T-helper 1 cell treated with Interleukin-12 subunit alpha and Interleukin-12 subunit beta and Interleukin-4 antibody, amounts not matched to agents 30 μg/mL and 1 μg/mL, for 36 hours (primary cell): ENCODE measurements at regions not wholly inside any gene's neighbourhood (a gene's known extent, or its start where the extent isn't known, plus 50 kb on each side); places are given as distances from the start of the nearest gene placed in this dataset.

Source experiments
- H3K27ac Mint-ChIP-seq: one replicate; pipeline ENCODE4 v1.8.0; 2021; ENCODE audit warnings: mild to moderate bottlenecking, mixed read lengths
- H3K27me3 Mint-ChIP-seq: one replicate; pipeline ENCODE4 v1.8.0; 2021; ENCODE audit warnings: low read depth, mixed read lengths
- H3K36me3 Mint-ChIP-seq: one replicate; pipeline ENCODE4 v1.8.0; 2021; ENCODE audit warnings: low read depth, mixed read lengths
- H3K4me1 Mint-ChIP-seq: one replicate; pipeline ENCODE4 v1.8.0; 2021; ENCODE audit warnings: low read depth, mixed read lengths
- H3K4me3 Mint-ChIP-seq: one replicate; pipeline ENCODE4 v1.8.0; 2021; ENCODE audit warnings: mild to moderate bottlenecking, moderate library complexity, mixed read lengths
- H3K9me3 Mint-ChIP-seq: one replicate; pipeline ENCODE4 v1.8.0; 2021; ENCODE audit warnings: mixed read lengths

DNA sequence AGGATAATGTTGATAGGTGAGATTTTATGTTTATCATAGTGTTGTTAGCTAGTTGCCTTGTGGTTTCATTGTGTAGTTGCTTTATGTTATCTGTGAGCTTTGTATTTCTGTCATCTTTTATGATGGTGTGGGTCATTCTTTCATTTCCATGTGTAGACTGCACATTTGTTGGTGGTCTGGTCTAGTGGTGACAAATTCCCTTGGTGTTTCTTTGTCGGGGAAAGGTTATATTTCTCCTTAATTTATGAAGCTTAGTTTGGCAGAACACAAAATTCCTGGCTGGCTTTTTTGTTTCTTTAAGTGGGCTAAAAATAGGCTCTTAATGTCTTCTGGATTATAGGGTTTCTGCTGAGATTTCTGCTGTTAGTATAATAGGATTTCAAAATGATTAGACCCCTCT, 347.2 kb upstream of the ADAMTS5 start:
- Mint-ChIP-seq H3K36me3 (no peaks in the 10 kb centered on the region), H3K9me3 (peaks cover 15% of the 10 kb centered on the region), H3K4me1 (no peaks in the 10 kb centered on the region), H3K27me3 (no peaks in the 10 kb centered on the region), H3K4me3 (no peak overlapping the region), H3K27ac (no peak overlapping the region)

- Mint-ChIP-seq H3K27me3 (no peaks in the 10 kb centered on the region), H3K4me3 (no peak overlapping the region), H3K27ac (no peak overlapping the region), H3K36me3 (no peaks in the 10 kb centered on the region), H3K4me1 (no peaks in the 10 kb centered on the region), H3K9me3 (peaks cover 13% of the 10 kb centered on the region)
Measured at GRCh38 chr21:27306791-27307775, 340.2 kb upstream of the ADAMTS5 start.

DNA sequence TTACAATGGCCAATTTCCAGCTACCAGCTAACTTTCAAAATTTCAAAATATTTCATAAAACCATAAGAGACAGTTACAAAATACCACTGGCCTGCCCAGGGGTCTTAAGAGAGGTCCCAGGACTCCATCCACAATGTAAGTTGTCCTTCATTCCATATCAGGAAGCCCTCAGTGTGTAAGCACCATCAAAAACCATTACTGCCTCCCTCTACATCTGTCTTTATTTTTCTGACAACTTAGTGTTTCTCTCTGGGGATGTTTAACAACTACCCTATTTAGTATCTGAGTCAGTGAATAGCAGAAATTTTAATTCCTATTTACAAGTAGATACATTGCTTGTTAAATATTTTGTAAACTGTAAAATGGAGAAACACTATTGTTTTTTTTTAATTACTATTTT, 339.3 kb upstream of the ADAMTS5 start:
- Mint-ChIP-seq H3K4me1 (no peaks in the 10 kb centered on the region), H3K27ac (no peak overlapping the region), H3K9me3 (peaks cover 16% of the 10 kb centered on the region), H3K4me3 (no peak overlapping the region), H3K27me3 (no peaks in the 10 kb centered on the region), H3K36me3 (no peaks in the 10 kb centered on the region)

GRCh38 chr21:27301220-27301619, 334.3 kb upstream of the ADAMTS5 start:
- no peak overlapping the region for H3K27ac Mint-ChIP-seq
- no peak overlapping the region for H3K4me3 Mint-ChIP-seq
- H3K4me1 Mint-ChIP-seq: no peaks in the 10 kb centered on the region
- H3K36me3 Mint-ChIP-seq: no peaks in the 10 kb centered on the region
- H3K27me3 Mint-ChIP-seq: no peaks in the 10 kb centered on the region
- H3K9me3 Mint-ChIP-seq: peaks cover 22% of the 10 kb centered on the region

GRCh38 chr21:27300770-27301169, 333.9 kb upstream of the ADAMTS5 start:
- Mint-ChIP-seq H3K4me1 (no peaks in the 10 kb centered on the region), H3K4me3 (no peak overlapping the region), H3K9me3 (peaks cover 26% of the 10 kb centered on the region), H3K27me3 (no peaks in the 10 kb centered on the region), H3K36me3 (no peaks in the 10 kb centered on the region), H3K27ac (no peak overlapping the region)

DNA sequence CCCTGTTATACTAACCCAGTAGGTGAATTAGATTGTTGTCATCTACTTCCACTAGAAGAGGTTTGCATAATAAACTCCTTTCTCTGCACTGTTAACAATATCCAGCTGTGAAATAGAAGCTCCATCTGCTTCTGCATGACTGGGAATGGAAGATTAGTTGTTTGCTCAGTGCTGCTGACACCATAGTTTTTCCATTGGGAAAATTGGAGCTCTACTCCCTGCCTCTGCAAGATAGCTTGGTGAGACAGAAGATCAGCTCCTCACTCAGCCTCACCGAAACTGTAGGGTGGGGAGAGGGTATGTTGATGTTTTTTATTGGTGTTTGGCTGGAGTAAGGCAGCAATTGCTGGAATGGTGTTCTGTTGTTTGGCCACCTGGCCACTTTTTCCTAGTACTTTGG, 331.6 kb upstream of the ADAMTS5 start:
- H3K9me3 Mint-ChIP-seq: peaks cover 33% of the 10 kb centered on the region
- no peak overlapping the region for H3K4me3 Mint-ChIP-seq
- H3K36me3 Mint-ChIP-seq: no peaks in the 10 kb centered on the region
- H3K4me1 Mint-ChIP-seq: no peaks in the 10 kb centered on the region
- no peaks in the 10 kb centered on the region for H3K27me3 Mint-ChIP-seq
- no peak overlapping the region for H3K27ac Mint-ChIP-seq

GRCh38 chr21:27293239-27293638, 326.4 kb upstream of the ADAMTS5 start:
- Mint-ChIP-seq H3K36me3 (no peaks in the 10 kb centered on the region), H3K4me1 (no peaks in the 10 kb centered on the region), H3K27ac (no peak overlapping the region), H3K9me3 (peaks cover 14% of the 10 kb centered on the region), H3K4me3 (no peak overlapping the region), H3K27me3 (no peaks in the 10 kb centered on the region)

DNA sequence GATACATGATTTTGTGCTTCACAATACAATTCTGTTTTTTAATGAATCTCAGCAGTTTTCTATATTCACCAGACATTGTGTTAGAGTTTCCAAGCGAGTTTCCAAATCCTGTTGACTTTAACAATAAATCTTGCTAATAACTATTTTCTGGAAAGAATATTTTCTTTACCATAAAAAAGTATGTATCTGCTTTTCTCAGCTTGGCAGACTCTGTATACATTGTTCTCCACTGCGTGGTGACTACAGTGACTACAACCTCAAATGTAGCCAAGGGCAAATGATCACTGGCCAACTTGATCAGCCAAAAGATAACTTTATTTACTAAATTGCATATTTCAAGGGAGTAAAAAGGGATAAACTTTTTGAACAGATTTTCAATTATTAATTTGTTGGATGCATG, 325.9 kb upstream of the ADAMTS5 start:
- Mint-ChIP-seq H3K4me1 (no peaks in the 10 kb centered on the region), H3K9me3 (peaks cover 14% of the 10 kb centered on the region), H3K36me3 (no peaks in the 10 kb centered on the region), H3K27me3 (no peaks in the 10 kb centered on the region), H3K4me3 (no peak overlapping the region), H3K27ac (no peak overlapping the region)

- H3K4me3 Mint-ChIP-seq: no peak overlapping the region
- H3K36me3 Mint-ChIP-seq: no peaks in the 10 kb centered on the region
- H3K4me1 Mint-ChIP-seq: no peaks in the 10 kb centered on the region
- peaks cover 14% of the 10 kb centered on the region for H3K9me3 Mint-ChIP-seq
- H3K27ac Mint-ChIP-seq: no peak overlapping the region
- H3K27me3 Mint-ChIP-seq: no peaks in the 10 kb centered on the region
Measured at GRCh38 chr21:27292229-27292628, 325.3 kb upstream of the ADAMTS5 start.

DNA sequence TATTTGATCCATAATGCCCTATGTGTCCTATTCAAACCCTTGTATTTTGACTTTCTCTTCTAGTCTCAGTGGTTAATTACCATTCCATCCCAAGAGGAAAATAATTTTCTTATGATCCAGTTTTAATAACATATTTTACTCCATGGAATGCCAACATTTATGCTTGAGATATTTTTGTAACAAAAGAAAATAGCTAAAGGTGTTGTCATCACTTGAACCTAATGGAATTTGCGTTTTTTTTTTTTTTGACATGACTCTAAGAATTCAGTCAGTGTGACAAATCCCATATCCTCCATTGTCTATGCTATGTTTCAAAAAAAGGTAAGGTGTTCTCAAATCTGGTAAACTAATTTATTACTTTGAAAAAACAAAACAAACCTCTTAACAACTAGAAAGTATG, 324.1 kb upstream of the ADAMTS5 start:
- no peaks in the 10 kb centered on the region for H3K36me3 Mint-ChIP-seq
- H3K4me1 Mint-ChIP-seq: no peaks in the 10 kb centered on the region
- H3K9me3 Mint-ChIP-seq: peaks cover 9% of the 10 kb centered on the region
- H3K27me3 Mint-ChIP-seq: no peaks in the 10 kb centered on the region
- no peak overlapping the region for H3K27ac Mint-ChIP-seq
- no peak overlapping the region for H3K4me3 Mint-ChIP-seq

DNA sequence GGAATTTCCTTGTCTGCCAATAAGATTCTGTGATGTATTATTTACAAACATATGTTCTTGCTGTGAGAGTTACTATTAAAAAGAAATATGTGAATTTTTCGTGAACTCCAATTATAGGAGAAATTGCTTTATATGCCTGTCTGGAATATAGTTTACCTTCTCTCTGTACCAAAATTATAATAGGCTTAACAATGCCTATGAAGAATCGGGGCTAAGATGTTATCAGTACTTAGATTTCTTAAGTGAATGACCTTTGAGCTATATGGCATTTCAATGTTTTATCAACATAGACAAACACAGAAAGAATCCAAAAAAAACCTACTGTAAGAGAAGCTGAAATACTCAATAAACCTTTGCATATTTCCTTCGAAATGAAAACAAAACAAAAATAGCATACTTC, 323.1 kb upstream of the ADAMTS5 start:
- no peaks in the 10 kb centered on the region for H3K4me1 Mint-ChIP-seq
- H3K27ac Mint-ChIP-seq: no peak overlapping the region
- H3K36me3 Mint-ChIP-seq: no peaks in the 10 kb centered on the region
- no peaks in the 10 kb centered on the region for H3K9me3 Mint-ChIP-seq
- no peak overlapping the region for H3K4me3 Mint-ChIP-seq
- H3K27me3 Mint-ChIP-seq: no peaks in the 10 kb centered on the region

- H3K27me3 Mint-ChIP-seq: no peaks in the 10 kb centered on the region
- H3K27ac Mint-ChIP-seq: no peak overlapping the region
- H3K36me3 Mint-ChIP-seq: no peaks in the 10 kb centered on the region
- H3K9me3 Mint-ChIP-seq: peaks cover 9% of the 10 kb centered on the region
- H3K4me3 Mint-ChIP-seq: no peak overlapping the region
- H3K4me1 Mint-ChIP-seq: no peaks in the 10 kb centered on the region
Measured at GRCh38 chr21:27286760-27287159, 319.9 kb upstream of the ADAMTS5 start.

DNA sequence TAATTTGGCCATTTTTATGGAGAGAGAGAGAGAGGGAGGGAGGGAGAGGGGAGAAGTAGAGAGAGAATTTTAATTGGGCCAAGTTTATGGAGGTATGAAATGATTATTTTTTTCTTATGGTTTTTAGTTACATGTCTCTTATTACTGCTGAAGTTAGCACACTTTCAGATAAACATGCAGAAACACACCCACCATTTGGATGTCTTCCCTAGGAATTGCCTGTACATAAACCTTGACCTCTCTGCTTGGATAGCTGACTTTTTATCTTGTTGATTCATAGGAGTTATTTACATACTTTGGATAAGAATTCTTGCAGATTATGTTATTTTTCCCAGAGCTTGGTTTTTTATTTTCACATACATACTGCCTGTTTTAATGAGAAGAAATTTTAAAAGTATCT, 310.2 kb upstream of the ADAMTS5 start:
- Mint-ChIP-seq H3K27me3 (no peaks in the 10 kb centered on the region), H3K27ac (no peak overlapping the region), H3K9me3 (peaks cover 4% of the 10 kb centered on the region), H3K4me3 (no peak overlapping the region), H3K4me1 (no peaks in the 10 kb centered on the region), H3K36me3 (no peaks in the 10 kb centered on the region)

GRCh38 chr21:27275294-27275927, 308.5 kb upstream of the ADAMTS5 start:
- H3K4me3 Mint-ChIP-seq: no peak overlapping the region
- no peaks in the 10 kb centered on the region for H3K36me3 Mint-ChIP-seq
- no peaks in the 10 kb centered on the region for H3K4me1 Mint-ChIP-seq
- H3K27me3 Mint-ChIP-seq: no peaks in the 10 kb centered on the region
- no peaks in the 10 kb centered on the region for H3K9me3 Mint-ChIP-seq
- H3K27ac Mint-ChIP-seq: no peak overlapping the region

DNA sequence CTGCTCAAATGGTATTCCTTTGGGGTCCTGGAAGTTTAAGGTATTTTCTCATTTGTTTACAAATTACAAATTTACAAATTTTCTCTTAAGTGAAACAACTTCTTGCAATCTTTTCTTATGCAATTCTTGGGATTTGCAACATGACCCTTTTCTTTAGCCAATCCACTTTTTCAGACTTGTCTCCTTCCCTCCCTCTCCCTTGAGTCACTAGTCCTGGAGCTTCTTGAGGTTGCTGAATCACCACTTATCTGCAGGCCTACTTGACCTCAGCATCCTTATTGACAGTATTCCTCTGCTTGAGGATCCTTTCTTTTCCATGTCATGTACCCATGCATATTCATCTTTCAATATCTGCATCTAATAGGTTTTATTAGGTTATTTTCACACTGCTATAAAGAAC, 302.8 kb upstream of the ADAMTS5 start:
- Mint-ChIP-seq H3K4me3 (no peak overlapping the region), H3K36me3 (no peaks in the 10 kb centered on the region), H3K27me3 (no peaks in the 10 kb centered on the region), H3K27ac (no peak overlapping the region), H3K9me3 (no peaks in the 10 kb centered on the region), H3K4me1 (no peaks in the 10 kb centered on the region)
